ENCODE measurements at regions not wholly inside any gene's neighbourhood (a gene's known extent, or its start where the extent isn't known, plus 50 kb on each side); places are given as distances from the start of the nearest gene placed in this dataset.

DNA sequence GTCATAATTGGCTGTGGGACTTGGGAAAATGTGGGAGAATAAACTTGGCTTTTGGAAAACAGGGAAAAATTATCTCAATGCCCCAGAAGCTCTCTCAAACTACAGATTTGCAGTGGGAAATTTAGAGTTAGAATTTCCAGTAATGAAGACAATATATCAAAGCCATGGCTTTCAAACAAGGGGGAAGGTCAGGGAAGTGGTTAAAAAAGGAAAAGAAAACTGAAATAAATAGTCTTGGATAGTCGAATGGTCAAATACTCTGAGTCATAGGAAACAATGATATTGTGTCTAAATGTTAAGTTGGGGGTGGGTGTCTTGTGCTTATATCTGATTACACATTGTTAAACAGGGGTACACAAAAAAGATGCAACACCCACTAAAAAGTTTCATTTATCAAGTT, 272.4 kb upstream of the COL8A1 start:
- TF ChIP-seq, protein P1, sequence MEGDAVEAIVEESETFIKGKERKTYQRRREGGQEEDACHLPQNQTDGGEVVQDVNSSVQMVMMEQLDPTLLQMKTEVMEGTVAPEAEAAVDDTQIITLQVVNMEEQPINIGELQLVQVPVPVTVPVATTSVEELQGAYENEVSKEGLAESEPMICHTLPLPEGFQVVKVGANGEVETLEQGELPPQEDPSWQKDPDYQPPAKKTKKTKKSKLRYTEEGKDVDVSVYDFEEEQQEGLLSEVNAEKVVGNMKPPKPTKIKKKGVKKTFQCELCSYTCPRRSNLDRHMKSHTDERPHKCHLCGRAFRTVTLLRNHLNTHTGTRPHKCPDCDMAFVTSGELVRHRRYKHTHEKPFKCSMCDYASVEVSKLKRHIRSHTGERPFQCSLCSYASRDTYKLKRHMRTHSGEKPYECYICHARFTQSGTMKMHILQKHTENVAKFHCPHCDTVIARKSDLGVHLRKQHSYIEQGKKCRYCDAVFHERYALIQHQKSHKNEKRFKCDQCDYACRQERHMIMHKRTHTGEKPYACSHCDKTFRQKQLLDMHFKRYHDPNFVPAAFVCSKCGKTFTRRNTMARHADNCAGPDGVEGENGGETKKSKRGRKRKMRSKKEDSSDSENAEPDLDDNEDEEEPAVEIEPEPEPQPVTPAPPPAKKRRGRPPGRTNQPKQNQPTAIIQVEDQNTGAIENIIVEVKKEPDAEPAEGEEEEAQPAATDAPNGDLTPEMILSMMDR (IDR thresholded peaks at IDR 0.05; ENCODE audit: low read depth, low read length), result no peak

DNA sequence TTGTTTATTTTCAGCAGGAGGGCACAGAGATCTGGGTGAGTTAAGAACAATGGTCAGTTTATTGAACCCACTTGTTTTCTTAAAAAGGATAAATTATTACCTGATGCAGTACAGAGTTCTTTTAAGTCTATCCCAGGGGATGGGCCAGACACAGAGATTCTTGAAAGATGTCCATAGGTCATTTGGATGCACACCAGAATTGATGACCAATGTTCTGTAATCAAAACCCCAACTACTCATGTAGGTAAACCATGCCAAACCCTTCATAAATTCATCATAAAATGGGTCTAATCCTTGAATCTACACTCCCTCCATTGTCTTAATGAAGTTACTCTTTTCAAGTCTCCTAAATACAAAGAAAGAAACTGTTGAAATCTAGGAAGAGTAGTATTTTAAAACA, 273.0 kb upstream of the COL8A1 start:
- in situ Hi-C loops (cut with HindIII; ENCODE audit: low sequenced_read_pairs), result no loop called here
- H3K4me3 ChIP-seq (ENCODE audit: low read depth, low read length), result no peak overlapping the region
- DNase-seq (ENCODE audit: low read depth, low spot score), result peak; percentile 19
- TF ChIP-seq, protein P1 (IDR thresholded peaks at IDR 0.05; ENCODE audit: low read depth, low read length), result no peak

More for the DNA sequence above, 272.4 kb upstream of the COL8A1 start:
- DNase-seq (ENCODE audit: low read depth, low spot score), result peak; percentile 37
- in situ Hi-C loops (cut with HindIII; ENCODE audit: low sequenced_read_pairs), result no loop called here
- H3K4me3 ChIP-seq (ENCODE audit: low read depth, low read length), result no peak overlapping the region

DNA sequence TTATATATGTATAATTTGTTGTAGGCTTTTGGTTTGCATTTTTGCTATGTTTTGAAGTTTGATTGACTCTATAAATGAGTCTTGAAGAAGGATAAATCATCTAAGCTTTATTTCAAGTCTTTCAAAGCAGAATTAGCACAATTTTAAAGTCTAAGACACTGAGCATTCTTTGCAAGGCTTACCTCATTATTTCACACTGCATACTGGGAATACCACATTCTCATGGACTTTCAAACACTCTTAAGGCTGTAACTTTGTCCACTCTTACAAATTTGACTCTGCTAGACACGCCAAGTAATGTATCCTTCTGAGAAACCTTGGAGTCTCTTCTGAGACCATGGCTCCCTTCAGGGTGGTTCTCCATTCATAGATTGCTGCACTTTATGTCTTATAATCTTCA, 281.3 kb upstream of the COL8A1 start:
- no peak for DNase-seq (ENCODE audit: low read depth, low spot score)
- in situ Hi-C loops (cut with HindIII; ENCODE audit: low sequenced_read_pairs), result no loop called here
- H3K4me3 ChIP-seq (ENCODE audit: low read depth, low read length), result no peak overlapping the region
- TF ChIP-seq, protein P1 (IDR thresholded peaks at IDR 0.05; ENCODE audit: low read depth, low read length), result no peak

DNA sequence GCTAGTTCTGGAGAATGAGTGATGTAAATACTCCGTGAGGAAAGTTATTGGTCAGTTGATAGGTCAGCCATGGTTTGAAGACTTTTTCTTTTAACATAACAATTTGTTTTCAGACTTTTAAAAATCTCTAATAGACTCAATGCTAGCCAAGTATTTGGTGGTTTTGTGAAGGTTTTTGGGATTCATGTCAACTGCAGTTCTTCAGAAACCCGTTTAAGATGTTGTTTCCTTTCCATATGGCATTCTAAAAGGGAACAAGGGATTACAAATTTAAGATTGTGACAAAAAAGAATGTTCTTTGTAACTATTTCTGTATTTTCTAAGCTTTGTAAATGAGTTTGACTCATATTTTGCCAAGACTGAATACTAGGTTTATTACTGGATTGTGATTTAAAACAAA, 281.7 kb upstream of the COL8A1 start:
- in situ Hi-C loops (cut with HindIII; ENCODE audit: low sequenced_read_pairs), result no loop called here
- H3K4me3 ChIP-seq (ENCODE audit: low read depth, low read length), result no peak overlapping the region
- TF ChIP-seq, protein P1 (IDR thresholded peaks at IDR 0.05; ENCODE audit: low read depth, low read length), result no peak
- DNase-seq (ENCODE audit: low read depth, low spot score), result no peak

DNA sequence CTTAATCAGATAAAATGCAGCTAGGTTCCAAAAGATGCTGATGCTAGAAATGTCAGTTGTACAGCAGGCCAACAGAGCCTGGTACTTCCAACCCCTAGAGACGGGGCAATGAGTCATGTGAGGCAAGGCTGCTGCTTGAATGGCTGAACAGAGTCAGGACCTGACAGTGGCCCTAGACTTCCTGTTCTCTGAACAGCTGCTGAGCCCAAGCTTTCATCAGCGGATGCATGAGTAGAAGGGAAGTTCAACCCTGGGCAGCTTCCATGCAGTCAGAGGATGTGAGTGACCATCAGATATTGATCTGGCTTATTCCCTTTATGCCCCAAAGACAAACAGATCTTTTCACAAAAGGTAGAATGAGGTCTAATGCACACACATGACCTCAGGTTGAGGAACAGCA, 282.9 kb upstream of the COL8A1 start:
- TF ChIP-seq, protein P1 (IDR thresholded peaks at IDR 0.05; ENCODE audit: low read depth, low read length), result no peak
- in situ Hi-C loops (cut with HindIII; ENCODE audit: low sequenced_read_pairs), result no loop called here
- H3K4me3 ChIP-seq (ENCODE audit: low read depth, low read length), result no peak overlapping the region
- DNase-seq (ENCODE audit: low read depth, low spot score), result no peak

DNA sequence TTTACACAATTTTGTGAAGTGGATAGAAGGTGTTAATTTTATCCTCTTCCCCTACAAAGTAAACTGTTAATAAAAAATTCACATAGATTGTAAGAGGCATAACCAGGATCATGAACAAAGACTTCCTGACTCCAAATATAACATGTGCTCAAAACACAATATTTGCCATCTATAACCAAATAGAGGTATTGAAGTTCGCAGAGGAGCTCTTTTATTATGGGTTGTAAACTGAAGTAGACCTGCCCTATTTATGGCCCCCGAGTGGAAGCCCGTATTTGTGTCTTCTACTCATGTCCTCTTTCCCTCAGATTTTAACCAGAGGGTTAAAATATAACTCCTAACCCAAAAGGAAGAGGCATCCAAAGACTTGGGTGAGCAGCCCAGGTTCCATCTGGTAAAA, 285.6 kb upstream of the COL8A1 start:
- TF ChIP-seq, protein P1 (IDR thresholded peaks at IDR 0.05; ENCODE audit: low read depth, low read length), result no peak
- in situ Hi-C loops (cut with HindIII; ENCODE audit: low sequenced_read_pairs), result no loop called here
- DNase-seq (ENCODE audit: low read depth, low spot score), result no peak
- H3K4me3 ChIP-seq (ENCODE audit: low read depth, low read length), result no peak overlapping the region

DNA sequence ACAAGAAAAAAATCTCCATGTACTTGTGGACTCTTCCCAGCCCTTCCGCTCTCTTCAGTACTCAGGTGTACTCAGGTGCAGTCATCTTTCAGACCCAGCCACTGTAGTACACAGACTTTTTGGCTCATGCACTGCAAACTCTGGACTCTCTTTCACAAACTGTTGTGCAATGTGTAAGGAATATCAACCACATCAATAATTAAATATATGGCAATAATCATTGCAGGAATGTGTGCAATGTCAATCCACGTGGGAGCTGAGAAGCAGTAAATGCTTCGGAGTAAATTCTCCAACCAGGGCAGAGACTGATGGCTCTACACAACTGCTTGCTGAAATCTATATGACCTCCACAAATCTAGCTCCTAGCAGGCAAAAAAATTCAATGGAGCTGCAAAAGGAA, 287.3 kb upstream of the COL8A1 start:
- H3K4me3 ChIP-seq (ENCODE audit: low read depth, low read length), result no peak overlapping the region
- in situ Hi-C loops (cut with HindIII; ENCODE audit: low sequenced_read_pairs), result no loop called here
- TF ChIP-seq, protein P1 (IDR thresholded peaks at IDR 0.05; ENCODE audit: low read depth, low read length), result no peak
- no peak for DNase-seq (ENCODE audit: low read depth, low spot score)
